Nucleus accumbens (tissue), 56 donors: ENCODE measurements at regions not wholly inside any gene's neighbourhood (a gene's known extent, or its start where the extent isn't known, plus 50 kb on each side); places are given as distances from the start of the nearest gene placed in this dataset.
A peak's percentile ranks its signal among the peaks of the same experiment; 100 is the strongest.
"Not testable (repeated sequence)": the region's sequence is repeated elsewhere in the genome, so short reads cannot be mapped to it uniquely, and the experiment has no call there.

Source experiments
- DNase-seq, 56 donors: peaks; one replicate each; lab custom pipeline; 2025; lab: John Stamatoyannopoulos, UW

DNA sequence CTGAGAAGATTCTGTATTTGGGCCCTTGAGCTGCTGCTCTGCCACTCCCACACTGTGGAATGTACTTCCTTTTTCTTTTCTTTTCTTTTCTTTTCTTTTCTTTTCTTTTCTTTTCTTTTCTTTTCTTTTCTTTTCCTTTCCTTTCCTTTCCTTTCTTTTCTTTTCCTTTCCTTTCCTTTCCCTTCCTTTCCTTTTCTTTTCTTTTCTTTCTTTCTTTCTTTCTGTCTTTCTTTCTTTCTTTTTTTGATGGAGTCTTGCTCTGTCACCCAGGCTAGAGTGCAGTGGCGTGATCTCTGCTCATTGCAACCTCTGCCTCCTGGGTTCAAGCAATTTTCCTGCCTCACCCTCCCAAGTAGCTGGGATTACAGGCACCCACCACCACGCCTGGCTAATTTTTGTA is 89.8 kb downstream of the DNAAF6 start:
- not testable (repeated sequence) for DNase-seq

DNA sequence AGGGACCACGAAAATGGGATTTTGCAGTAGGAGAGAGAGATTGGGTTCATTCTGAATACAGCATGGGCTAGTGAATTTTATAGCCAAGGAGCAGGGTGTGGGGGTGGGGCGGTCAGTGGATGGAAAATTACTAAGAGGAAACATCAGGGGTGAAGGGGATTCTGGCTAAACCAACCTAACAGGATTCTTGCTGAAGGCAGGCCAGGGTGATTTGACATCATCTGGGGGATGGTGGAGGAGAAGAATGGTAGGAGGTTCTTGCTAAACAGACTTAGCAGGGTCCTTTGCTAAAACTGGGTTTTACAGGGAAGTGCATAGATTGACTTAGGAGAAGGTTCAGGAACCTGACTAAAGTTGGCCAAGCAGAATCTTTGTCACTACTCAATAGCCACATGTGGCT is 91.9 kb downstream of the DNAAF6 start:
- no peak for DNase-seq

DNA sequence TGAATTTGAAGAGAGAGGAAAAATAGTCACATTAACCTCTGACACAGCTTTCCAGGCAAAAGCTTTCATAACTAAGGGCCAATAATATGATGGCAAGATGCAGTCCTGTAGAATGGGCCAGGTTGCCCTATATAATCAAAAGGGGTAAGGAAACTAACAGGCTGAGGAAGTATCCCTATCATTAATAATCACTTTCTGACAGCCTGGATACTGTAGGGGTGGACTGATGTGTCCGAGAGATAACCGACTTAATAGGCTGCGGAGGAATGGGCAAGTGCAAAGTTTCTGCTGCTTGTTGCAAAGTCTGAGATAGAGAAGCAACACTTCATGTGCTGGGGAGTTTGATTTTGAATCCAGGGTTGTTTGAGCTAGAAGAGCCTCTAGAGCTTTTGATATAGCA is 94.8 kb downstream of the DNAAF6 start:
- no peak for DNase-seq

DNA sequence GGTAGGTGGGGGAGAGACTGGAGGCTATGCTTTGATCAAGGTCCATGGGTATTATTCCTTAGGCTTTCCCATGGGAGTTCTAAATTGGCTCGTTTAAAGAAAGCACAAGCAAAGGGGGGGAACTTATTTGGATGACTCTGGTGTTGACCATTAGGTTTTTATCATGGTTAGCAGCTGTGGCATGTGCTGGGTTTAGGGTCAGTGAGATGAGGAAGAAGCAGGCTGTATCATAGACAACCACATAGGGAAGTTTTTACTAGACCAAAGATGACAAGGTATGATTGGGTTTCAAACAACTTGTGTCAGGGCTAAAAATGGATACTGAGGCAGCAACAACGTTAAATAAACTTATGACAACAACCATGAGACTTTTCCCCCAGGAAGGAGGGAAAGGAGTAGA is 97.7 kb downstream of the DNAAF6 start:
- DNase-seq: no peak

DNA sequence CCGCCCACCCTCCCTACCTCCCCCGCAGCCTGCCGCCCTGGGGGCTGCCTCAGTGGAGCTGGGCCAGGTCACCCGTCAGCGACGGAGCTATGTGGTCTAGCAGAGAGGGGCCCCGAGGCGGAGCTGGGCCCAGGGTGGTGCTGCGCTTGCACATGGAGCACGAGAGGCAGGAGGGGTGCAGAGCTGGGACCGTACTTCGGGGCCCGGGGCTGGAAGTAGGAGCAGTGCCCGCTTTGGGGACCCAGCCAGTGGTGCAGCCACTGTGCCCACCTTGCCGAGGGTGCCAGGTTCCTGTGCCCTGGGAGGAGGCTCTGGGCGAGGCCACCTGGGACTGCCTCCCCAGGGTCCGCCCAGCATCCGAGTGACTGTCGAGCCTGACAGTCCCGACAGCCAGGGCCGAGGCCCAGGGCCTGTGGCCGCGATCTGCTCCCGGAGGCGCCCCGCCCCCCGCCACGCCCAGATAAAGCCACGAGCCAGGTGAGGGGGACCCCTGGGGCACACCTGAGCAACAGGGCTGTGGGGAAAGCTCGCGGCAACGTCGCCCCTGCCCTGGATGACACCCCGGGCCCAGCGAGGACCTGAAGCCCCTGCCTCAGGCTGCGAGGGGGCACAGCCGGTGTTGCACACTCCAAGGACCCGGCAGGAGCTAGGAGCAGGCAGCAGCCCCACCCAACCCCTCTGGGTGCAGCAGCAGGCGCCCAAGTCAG is 117.5 kb downstream of the DNAAF6 start:
- no peak for DNase-seq

DNA sequence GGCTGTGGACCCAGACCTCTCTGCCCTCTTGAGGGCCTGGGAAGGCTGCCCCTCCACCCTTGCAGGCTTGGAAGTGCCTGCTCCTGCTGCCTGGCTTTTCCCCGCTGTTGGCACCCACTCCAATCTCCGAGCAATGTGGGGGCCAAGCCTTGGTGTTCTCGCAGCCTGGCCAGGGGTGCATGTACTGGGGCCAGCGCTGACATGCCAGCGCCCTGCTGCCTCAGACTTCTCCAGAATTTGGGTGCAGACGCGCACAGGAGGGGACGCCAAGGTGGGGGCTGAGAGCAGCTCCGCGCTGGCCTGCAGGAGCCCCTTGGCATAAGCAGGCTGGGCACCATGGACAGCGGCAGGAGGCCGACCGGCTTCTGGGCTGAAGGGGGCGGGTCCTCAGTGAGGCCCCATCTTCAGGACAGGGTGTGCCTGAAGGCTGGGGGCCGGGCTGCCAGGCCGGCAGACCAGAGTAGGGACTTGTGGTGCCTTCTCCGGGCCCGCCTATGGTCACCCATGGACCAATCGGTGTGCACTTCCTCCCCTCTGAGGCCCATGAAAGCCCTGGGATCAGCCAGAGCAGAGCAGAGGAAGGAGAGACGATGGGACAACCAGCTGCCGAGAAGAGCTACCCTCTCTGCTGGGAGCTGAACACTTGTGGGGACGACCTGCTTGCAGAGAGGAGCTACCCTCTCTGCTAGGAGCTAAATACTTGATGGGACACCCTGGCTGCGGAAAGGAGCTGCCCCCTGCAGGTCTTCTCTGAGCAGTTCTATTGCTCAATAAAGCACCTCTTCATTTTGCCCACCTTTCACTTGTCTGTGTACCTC is 118.3 kb downstream of the DNAAF6 start:
- peak in 6 of 56 donors; percentile 0 to 26 (median 3) for DNase-seq

DNA sequence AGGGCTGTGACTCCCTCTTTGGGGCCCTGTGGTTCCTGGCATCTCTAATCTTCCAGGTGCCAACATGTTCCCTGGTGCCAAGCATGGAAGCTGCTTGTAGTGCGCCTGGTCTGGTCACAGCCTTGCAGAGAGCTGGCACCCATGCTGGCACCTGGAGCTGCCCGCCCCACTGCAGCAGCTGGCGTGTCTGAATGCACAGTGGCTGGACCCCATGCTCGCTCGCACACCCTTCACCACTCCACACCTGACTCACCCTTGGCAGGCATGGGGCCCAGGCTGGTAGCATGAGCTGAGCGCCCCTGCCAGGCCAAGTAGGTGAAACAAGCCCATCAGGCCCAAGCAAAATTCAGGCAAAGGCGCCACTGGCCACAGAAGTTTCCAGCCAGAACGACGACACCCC is 119.1 kb downstream of the DNAAF6 start:
- no peak for DNase-seq

DNA sequence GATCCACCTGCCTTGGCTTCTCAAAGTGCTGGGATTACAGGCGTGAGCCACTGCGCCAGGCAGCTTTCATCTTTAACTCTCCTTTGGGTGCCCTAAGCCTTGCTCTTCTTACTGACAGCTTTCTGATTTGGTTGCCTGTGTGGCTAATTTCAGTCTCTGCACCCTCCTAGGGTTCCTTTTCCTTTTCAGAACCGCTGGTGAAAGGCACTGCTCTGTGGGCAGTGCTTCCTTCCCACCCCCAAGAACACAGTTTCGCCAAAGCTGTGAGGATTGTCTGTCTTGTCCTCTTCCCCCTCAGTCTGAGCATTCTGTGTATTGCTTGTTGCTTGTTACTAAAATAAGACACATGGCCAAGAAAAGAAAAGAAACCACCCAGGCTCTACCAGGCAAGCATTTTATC is 101.4 kb upstream of the FRMPD3 start:
- peak in 1 of 56 donors; percentile 0 for DNase-seq

DNA sequence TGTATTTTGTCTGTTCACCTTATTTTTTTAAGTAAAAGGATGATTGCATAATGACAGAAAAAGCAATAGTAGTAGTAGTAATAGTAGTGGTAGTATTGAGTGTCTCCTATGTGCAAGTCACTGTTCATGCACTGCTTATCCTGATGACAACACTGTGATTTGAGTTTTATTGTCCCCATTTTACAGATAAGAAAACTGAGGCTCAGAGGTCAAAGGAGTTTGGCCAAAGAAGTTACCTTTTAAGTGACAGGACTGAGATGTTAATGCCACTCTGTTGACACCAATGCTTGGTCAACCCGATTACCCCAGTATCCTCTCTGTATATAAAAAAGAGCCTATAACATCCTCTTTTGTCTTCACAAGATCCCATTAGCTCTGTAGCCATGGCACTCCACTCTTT is 100.5 kb upstream of the FRMPD3 start:
- DNase-seq: no peak

DNA sequence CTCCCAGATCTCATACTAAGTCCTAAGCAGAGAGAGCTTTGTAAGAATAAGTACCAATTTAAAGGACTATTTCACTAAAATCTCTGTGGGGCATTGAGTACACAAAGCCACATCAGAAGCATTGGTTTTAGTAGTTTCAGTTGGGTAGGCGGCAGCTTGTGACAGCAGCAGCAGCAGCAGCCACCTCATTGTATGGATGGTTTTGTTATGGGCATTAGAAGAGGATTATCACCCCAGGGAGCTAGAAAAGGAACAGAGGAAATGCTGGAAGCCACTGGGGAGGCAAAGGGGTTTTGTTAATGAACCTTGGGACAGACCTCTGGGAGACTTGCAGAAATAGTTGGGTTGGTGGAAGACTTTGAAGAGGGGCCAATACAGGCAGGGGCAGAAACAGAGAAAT is 93.9 kb upstream of the FRMPD3 start:
- DNase-seq: no peak

DNA sequence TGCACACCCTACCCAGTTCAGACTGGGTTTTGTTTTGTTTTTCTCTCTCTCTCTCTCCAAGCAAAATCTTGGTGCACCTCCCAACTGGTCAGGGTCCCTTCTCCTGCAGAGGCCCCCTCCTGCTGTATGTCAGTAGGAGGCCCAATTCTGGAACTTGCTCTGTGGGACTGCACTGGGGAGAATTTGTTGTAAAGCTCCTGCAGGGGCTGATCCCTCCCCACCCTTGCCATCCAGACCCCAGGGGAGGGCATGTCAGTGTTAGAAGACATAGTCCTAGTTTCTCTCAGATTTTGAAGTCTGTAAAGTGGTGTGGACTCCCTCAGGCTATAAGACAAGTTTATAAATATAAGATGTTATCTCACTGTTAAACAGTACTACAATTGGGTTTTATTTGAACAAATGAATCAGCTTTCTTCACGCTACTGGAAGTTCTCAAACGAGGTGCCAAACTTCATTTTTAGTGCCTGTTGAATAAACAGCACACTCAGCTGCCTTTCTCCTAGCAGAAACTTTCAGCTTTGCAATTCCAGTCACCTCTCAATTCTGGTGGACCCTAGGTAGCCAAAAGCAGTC is 88.6 kb upstream of the FRMPD3 start:
- DNase-seq: no peak

DNA sequence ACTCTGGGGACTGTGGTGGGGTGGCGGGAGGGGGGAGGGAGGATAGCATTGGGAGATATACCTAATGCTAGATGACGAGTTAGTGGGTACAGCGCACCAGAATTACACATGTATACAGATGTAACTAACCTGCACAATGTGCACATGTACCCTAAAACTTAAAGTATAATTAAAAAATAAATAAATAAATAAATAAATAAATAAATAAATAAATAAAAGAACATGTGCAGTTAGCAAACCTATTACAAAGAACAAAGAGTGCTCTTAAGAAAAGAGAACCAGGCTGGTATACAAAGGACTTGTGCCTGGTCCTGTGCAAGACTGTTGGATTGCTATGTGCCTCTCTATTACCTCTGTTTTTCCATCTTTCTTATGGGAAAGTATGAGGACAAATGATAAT is 79.3 kb upstream of the FRMPD3 start:
- DNase-seq: not testable (repeated sequence)

DNA sequence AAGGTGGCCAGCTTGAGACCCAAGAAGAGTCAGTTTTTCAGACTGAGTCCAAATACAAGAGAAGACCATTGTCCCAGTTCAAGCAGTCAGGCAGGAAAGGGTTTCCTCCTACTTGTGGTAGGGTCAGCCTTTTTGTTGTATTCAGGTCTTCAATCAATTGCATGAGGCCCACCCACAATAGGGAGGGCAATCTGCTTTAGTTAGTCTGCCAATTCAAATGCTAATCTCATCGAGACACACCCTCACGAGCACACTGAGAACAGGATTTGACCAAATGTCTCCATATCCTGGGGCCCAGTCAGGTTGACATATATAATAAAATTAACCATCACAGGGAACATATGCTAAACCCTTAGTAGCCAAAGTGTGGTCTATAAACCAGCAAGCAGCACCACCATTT is 75.3 kb upstream of the FRMPD3 start:
- DNase-seq: no peak

DNA sequence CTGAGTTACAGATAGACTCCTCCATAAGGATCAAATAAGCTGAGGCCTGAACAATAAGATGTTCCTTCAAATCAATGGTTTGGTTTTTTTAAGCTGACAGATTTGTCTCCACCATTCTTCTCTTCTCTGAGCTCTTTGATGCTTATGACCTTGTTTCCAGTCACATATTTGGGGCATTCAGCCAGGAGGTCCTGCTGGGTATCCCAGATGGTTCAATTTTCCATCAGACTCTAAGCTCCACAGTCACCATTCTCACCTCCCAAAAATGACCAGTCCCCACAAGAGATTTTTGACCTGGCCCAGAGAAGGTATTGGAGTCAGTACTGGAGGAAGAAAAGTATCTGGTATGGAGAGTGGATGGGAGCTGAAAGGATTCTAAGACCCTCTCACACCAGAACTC is 74.6 kb upstream of the FRMPD3 start:
- DNase-seq: no peak

DNA sequence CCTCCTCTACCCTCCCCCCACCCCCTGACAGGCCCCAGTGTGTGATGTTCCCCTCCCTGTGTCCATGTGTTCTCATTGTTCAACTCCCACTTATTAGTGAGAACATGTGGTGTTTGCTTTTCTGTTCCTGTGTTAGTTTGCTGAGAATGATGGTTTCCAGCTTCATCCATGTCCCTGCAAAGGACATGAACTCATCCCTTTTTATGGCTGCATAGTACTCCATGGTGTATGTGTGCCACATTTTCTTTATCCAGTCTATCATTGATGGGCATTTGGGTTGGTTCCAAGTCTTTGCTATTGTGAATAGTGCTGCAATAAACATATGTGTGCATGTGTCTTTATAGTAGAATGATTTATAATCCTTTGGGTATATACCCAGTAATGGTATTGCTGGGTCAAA is 73.3 kb upstream of the FRMPD3 start:
- not testable (repeated sequence) for DNase-seq

DNA sequence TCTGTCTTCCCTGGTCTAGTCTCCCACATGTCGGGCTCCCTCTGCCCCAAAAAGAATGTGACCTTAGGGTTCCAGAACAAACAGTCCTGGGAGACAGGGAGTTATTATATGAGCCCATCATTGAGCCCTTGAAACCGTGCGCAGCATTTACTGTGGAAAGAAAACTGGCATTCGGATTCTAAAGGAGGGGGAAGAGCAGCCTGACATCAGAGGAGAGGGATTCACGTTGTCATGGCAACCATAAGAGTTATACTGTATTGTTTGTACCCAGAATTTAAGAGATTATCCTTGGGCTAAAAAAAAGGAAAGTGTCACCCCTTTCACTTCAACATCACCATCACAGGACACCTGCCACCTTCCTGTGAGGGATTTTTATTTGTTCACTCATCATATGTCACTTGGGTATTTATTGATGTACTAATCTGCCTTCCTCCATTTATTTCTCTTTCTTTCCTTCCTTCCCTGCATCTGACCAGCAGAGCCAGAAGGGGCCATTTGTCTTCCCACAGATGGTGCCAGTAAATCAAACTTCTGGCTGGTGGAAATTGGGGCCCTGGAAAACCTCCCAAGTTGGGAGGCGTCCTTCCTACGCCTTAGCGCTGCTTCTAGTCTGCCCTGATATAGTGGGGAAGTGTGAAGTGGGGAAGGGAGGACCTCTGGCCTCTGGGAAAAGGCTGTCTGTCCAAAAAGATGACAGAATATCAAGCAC is 64.9 kb upstream of the FRMPD3 start:
- no peak for DNase-seq

DNA sequence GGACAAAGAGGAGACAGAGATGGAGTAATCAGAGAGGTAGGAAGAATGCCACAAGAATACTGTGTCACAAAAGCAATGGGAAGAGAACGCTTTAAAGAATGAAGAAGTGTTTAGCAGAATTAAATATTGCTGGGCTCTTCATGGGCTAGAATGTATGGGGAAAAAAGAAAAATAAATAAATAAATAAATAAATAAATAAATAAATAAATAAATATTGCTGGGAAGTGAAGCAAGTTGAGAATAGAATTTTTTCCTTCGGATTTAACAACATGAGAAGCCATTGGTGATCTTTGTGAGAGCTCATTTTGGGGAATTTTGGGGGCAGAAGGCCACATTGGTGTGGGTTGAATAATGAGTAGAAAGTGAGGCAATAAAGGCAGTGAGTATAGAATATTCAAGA is 59.7 kb upstream of the FRMPD3 start:
- no peak for DNase-seq

DNA sequence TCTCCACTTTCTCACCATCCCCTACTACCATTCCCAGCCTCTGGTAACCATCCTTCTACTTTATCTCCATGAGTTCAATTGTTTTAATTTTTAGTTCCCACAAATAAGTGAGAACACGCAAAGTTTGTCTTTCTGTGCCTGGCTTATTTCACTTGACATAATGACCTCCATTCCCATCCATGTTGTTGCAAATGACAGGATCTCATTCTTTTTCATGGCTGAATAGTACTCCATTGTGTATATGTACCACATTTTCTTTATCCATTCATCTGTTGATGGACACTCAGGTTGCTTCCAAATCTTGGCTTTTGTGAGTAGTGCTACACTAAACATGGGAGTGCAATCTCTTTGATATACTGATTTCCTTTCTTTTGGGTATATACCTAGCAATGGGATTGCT is 55.8 kb upstream of the FRMPD3 start:
- not testable (repeated sequence) for DNase-seq

DNA sequence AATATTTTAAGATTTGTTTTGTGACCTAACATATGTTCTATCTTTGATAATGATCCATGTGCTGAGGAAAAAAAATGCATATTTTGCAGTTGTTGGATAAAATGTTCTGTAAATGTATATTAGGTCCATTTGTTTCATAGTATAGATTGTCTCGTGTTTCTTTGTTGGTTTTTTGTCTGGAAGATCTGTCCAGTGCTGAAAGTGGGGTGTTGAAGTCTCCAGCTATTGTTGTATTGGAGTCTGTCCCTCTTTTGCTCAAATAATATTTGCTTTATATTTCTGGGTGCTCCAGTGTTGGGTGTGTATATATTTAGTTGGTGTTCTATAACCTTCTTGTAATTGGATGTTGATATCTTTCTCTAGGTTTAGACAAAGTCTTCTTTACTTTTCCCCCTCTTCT is 53.2 kb upstream of the FRMPD3 start:
- DNase-seq: no peak

DNA sequence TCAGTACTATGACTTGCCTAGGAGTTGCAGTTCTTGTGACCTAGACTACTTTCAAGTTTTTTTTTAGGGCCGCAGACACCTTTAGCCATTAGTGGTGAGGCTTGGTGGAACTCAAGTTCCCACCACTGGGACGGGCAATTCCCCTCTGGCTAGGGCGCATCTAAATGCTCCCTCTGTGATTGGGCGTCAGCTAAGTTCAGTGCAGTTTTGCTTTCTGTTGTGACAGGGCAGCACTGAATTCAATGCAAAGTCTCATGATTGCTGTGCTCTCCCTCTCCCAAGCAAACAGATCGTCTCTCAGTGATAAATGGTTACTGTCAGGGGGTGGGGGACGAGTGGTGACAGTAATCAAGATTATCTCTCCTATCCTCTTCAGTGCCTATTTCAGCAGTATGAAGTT is 52.7 kb upstream of the FRMPD3 start:
- DNase-seq: no peak

DNA sequence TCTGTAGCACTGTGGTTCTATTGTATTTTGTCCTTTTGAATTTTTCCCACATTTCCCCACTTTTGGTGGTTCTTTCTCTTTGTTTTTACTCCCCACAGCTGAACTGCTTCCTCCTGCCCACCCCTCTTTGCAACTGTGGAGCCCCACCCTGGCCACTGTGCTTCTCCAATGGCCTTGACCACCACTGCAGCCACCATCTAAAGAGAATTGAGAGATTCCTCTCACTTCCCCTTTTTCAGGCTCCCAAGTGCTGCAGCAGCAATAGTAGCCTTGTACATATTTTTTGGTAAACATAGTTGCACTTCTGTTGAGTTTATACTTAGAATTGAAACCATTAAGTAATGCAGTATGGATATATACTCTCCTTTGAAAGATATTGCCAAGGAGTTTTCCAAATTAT is 51.3 kb upstream of the FRMPD3 start:
- peak in 1 of 56 donors; percentile 0 for DNase-seq
